HG03558 (cell line): ENCODE measurements at regions not wholly inside any gene's neighbourhood (a gene's known extent, or its start where the extent isn't known, plus 50 kb on each side); places are given as distances from the start of the nearest gene placed in this dataset.
"Not testable (repeated sequence)": the region's sequence is repeated elsewhere in the genome, so short reads cannot be mapped to it uniquely, and the experiment has no call there.

Experiments used
- ATAC-seq: cut with Tn5 transposase; IDR thresholded peaks from one replicate; pipeline ENCODE4 v1.9.1; 2021; ENCODE audit warnings: moderate number of reproducible peaks; ENCODE audit not compliant: unreplicated experiment; ENCODE audit errors: extremely low read depth

GRCh38 chr4:109378511-109378910 is 55.1 kb upstream of the SEC24B start:
- no peak for ATAC-seq

GRCh38 chr4:109378076-109378475 is 55.5 kb upstream of the SEC24B start:
- no peak for ATAC-seq

- ATAC-seq = no peak
These were observed 57.7 kb upstream of the SEC24B start for GRCh38 chr4:109375778-109376414.

GRCh38 chr4:109368661-109369060 is 65.0 kb upstream of the SEC24B start:
- no peak for ATAC-seq

- ATAC-seq = no peak
These were observed 63.5 kb upstream of the COL25A1 start for GRCh38 chr4:109365939-109366338.

- not testable (repeated sequence) for ATAC-seq
These were observed 62.8 kb upstream of the COL25A1 start for GRCh38 chr4:109365297-109365696.

GRCh38 chr4:109359040-109359646 is 56.7 kb upstream of the COL25A1 start:
- ATAC-seq = peak; percentile 45

- no peak for ATAC-seq
These were observed 53.4 kb upstream of the COL25A1 start for GRCh38 chr4:109355835-109356234.

GRCh38 chr4:109352941-109353340 is 50.5 kb upstream of the COL25A1 start:
- ATAC-seq = no peak
